NCI-H345 treated with DMSO at 0.1 percent for 48 hours (cell line): ENCODE measurements at regions not wholly inside any gene's neighbourhood (a gene's known extent, or its start where the extent isn't known, plus 50 kb on each side); places are given as distances from the start of the nearest gene placed in this dataset.
"Not testable (repeated sequence)": the region's sequence is repeated elsewhere in the genome, so short reads cannot be mapped to it uniquely, and the experiment has no call there.

Experiments used
- DNase-seq: peaks from one replicate; lab custom pipeline; 2025; ENCODE audit not compliant: unreplicated experiment; lab: John Stamatoyannopoulos, UW

- DNase-seq: no peak
These were observed 658.6 kb upstream of the LMO3 start for GRCh38 chr12:17264603-17265002.

DNA sequence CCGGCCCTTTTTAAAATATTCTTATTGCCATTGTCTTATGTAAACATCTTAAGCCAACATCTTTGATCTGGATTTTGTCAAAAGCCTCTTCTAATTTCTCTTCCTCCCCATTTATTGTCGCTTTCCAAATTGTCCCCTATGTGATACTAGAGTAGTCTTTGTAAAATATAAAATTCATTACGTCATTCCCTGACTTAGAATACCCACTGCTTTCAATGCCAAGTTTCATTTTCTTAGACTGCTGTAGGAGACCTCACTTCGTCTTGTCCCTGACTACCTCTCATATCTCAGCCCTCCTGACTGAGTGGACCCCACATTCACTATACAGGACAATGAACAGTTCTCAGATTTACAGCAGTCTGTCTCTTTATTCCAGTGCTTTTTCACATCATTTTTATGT lies 633.9 kb upstream of the LMO3 start:
- DNase-seq: no peak

DNA sequence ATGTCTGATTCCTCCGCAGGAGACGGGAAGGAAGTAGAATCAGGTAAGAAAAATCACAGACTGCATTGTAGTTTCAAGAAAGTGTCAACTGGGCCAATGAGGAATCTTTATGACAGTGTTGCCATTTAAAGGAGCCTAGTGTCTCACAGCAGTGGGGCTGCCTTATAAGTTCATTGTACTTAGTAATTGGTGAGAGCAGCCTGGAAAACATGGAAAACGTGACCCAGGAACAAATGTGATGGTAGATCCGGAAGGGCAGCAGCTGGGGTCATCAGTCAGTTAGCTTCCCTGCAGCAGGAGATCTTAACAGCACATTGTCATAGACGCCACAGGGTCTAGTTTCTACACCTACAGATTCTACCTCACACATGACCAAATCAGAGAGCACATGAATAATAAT lies 630.0 kb upstream of the LMO3 start:
- DNase-seq: no peak

DNA sequence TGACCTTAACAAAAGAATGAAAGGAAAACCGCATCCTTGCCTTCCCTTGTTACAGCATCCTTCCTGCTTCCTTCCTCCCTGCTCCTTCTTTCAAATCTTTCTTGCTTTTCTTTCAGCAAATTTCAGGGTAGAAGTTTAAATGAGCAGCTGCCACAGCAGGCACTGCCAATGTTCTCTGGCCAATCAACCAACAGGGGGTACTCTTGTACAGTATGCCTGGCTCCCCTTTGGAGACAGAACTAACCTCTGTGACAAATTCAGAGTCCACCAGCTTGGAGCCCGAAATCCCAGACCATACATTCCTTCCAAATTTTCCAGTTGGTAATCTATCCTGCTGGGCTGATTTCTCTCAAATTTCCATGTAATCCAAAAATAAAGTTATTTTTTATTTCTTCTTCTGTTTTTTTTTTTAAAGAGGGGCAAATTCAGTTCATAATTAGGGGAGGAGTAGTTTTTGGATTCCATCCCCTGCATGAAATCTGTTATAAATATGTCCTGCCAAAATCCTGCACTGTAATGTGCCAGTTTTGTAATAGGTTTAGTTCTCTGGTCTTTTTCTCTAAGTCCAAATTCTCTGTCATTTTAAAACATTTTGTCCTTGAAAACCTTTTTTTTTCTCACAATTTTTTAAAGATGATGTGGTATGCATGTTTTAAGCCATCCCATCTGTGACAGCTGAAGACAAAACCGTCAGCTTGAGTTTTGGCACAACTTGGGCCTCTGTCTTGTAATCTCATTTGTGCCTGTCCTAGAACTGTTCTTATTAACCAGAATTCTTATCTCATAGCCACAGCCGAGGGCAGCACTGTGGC lies 610.0 kb upstream of the LMO3 start:
- no peak for DNase-seq

- no peak for DNase-seq
These were observed 609.0 kb upstream of the LMO3 start for GRCh38 chr12:17214929-17215328.

DNA sequence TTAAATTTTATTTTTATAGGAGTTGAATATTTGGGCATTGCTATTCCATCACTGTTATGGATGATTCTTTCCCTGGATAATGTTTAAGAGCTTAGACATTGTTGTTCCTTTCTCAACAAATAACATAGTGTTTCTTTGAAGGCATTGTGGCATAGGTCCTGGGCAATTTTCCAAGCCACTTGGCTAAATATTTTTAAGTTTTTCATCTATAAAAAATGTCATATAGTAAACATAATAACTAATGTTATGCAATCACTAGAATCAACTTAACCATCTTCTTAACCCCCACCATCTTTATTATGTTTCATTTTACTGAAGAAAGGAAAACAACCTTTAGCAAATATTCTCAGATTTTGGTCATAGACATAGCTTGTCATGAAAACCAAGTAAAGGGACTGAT lies 600.6 kb upstream of the LMO3 start:
- DNase-seq: no peak

- DNase-seq: no peak
These were observed 598.5 kb upstream of the LMO3 start for GRCh38 chr12:17204289-17205054.

DNA sequence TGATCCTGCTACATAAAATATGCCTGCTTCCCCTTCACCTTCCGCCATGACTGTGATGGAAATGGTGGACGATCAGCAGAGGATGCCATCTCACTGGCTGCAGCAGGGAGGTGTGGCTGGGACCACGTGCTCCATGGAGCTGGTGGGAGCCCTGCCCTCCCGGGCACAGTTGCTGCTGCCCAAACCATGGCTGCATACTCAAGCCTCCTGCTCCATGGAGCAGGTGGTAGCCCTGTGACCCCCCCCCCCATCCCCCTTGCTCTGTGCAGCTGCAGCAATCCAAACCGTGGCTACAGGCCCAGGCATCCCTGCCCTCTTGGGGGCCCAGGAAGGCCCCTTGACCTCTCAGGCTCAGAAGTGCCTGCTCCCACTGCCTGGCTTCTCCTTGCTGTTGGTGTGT lies 597.5 kb upstream of the LMO3 start:
- no peak for DNase-seq

GRCh38 chr12:17197971-17198370 lies 592.0 kb upstream of the LMO3 start:
- no peak for DNase-seq

DNA sequence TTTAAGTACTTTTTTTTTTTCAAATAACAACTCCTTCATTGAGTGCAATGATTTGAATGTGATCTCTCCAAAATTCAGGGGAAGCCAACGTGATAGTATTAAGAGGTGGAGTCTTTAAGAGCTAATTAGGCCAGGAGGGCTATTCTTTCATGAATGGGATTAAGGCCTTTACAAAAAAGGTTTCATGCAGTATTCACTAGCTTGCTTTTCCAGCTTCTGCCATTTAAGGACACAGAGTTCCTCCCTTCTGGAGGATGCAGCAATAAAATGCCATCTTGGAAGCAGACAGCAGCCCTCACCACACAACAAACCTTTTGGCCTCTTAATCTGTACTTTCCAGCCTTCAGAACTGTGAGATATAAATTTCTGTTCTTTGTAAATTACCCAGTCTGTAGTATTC lies 586.8 kb upstream of the LMO3 start:
- no peak for DNase-seq

DNA sequence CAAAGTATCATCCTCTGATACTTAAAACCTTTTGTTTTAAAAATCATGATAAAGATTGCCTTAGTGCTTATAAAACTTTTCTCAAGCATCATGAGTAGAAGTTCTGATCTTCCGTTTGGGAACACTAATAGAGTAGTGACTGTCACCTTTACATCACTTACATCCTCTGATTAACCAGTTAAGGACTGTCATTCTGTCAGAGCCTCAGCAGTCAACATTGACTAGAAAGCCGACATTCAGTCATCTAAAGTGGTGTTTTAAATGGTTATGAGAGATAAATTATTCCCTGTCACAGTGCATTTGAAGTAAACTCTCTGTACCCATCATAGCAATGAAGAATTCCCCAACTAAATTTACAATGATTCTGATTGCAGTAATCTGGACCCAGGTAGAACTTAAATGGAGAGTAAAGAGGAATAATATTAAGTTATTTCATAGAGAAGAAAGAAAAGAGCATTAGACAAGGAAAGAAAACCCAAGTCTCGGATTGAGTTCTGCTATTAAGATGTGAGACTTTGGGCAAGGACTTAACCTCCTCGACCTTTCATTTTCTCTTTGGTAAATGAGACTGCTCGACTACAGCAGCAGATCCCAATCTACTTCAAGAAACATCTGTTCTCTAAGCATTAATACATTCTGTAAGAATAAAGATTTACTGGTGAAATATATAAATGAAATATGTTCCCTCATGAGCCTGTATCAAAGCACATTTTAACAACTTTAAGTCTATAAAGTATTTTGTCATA lies 563.9 kb upstream of the LMO3 start:
- DNase-seq: no peak

DNA sequence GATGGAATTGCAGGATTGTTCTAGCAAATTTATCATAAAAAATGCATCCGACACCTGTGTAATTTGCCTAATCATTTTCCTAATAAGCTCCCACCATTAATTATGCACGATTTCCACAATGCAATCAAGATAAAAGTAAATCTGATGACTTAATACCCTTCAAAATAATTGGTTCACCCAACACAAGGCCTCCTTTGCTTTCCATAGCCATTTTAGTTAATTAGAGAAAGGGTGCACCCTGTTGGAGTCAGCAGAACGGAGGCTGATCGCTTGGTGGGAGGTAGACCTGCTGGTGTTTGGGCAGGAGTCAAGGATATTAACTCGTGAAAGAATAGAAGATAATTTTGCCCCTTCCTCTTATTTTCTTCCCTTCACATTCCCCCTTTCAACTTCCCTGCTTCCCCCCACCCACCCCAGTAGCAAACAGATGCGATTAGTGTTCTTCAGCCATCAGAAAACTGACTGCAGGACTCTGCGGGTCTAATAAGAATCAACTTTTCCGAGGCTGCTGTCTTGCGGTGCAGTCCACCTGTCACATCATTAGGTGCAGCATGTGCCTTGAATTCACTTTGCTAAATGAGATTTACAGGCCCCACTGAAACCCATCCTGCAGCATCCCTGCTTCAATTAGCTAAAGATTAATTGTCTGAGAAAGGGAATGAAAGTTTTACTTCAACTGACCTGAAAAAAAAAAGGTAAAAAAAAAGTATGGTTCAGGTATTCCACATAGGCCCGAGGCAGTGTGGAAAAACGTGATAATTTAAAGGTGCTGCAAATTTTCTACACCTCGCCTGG lies 553.7 kb upstream of the LMO3 start:
- no peak for DNase-seq

- no peak for DNase-seq
These were observed 552.2 kb upstream of the LMO3 start for GRCh38 chr12:17158201-17158600.

DNA sequence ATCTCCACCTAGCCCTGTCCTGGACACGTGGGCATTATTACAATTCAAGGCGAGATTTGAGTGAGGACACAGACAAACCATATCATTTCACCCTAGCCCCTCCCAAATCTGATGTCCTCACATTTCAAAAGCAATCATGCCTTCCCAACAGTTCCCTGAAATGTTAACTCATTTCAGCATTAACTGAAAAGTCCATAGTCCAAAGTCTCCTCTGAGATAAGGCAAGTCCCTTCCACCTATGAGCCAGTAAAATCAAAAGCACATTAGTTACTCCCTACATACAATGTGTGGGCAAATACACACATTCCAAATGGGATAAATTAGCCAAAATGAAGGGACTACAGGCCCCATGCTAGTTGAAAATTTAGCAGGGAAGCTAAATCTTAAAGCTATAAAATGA lies 546.0 kb upstream of the LMO3 start:
- no peak for DNase-seq

DNA sequence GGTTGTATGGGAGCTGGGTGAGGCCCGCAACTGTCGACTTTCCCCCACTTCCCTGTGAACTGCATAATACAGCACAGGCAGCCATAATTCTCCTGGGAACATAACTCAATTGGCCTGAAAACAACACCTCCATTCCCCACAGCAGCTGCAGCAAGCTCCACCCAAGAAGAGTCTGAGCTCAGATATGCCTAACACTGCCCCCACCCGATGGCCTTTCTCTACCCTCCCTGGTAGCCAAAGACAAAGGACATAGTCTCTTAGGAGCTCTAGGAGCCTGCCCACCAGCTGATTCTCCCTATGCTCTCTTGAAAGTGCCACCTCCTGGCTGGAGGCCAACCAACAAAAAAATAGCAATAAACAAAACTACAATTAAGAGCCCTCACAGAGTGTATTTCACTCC lies 542.7 kb upstream of the LMO3 start:
- DNase-seq: no peak

DNA sequence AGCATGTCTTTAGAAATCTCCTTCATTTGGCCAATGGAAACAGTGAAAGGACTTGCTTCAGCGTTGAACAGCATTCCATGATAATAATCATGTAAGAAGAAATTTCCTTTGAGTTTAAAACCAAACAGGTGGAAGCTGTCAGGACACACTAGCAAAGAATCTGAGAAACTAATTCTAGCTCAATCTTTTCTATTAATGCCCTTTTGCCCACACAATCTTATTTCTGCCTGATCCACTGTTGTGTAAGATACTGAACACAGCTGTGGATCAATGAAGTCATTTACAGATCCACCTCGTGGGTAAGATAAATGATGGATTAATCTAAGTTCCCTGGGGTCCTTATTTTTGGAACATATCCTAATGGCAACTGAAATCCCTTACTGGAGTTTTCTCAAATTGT lies 536.9 kb upstream of the LMO3 start:
- DNase-seq: no peak

DNA sequence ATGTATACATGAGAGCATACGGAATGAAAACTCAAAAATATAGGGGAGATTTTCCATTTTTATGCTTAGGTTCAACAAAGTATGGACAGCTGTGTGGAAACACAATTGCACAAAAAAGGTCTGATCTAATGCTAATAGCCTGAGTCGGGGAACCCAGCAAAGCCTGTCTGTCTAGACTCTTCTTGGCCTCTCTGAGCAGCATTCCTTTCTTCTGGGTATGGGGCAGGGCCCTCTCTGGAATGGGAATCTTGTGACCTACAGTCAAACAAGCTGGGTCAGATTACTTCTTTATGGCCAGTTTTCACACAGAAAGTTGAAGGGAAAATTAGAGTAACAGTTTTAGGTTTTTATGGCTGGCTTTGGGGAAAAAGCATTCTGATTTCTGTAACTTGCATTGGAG lies 534.0 kb upstream of the LMO3 start:
- DNase-seq: no peak

- DNase-seq: no peak
These were observed 531.4 kb upstream of the LMO3 start for GRCh38 chr12:17137396-17137795.

DNA sequence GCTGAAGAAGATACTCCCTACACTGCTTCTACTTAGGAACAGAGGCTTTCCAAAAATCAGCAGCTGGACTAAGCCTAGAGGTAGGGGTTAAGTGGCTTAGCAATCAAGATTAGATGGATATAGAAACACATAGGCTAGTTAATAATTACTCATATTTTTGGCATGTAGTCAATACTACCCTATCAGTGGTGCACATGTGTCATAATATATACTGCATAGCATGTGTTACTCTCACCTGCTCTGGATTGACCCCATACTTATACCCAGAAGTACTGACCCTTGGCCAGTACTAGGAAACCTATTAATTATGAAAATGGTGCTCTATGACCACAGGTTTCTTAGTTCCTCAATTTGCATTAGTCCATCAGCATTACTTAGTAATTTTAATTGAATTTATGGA lies 528.4 kb upstream of the LMO3 start:
- no peak for DNase-seq

DNA sequence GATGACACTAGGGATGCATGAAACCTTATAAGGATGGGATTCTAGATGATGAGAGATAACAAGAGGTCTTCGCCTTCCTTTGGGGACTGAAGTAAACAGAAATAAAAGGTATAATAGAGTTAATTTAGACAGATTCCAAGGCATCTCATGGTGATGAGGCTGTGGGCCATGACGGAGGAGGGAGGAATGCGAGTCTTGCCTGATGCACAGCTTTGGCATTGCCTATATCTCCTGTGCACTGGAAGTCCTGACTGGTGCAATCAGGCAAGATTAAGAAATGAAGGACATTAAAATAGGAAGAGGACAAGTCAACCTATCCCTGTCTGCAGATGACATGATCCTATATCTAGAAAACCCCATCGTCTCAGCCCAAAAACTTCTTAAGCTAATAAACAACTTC lies 526.4 kb upstream of the LMO3 start:
- DNase-seq: no peak

GRCh38 chr12:17116538-17116937 lies 510.6 kb upstream of the LMO3 start:
- DNase-seq: not testable (repeated sequence)
